NB4 (cell line): ENCODE measurements at regions not wholly inside any gene's neighbourhood (a gene's known extent, or its start where the extent isn't known, plus 50 kb on each side); places are given as distances from the start of the nearest gene placed in this dataset.

Source experiments
- MYC ChIP-seq: IDR thresholded peaks from 2 replicates; pipeline ENCODE4 v1.6.1; 2011; ENCODE audit warnings: low read depth, low read length
- POLR2A ChIP-seq: IDR thresholded peaks from 2 replicates; pipeline ENCODE4 v1.6.1; 2011; ENCODE audit warnings: mild to moderate bottlenecking; ENCODE audit not compliant: insufficient read length; ENCODE audit errors: extremely low read depth
- TF ChIP-seq, protein P1 (sequence below): IDR thresholded peaks from one replicate; pipeline ENCODE4 v1.5.1; 2012; ENCODE audit warnings: low read depth, low read length

DNA sequence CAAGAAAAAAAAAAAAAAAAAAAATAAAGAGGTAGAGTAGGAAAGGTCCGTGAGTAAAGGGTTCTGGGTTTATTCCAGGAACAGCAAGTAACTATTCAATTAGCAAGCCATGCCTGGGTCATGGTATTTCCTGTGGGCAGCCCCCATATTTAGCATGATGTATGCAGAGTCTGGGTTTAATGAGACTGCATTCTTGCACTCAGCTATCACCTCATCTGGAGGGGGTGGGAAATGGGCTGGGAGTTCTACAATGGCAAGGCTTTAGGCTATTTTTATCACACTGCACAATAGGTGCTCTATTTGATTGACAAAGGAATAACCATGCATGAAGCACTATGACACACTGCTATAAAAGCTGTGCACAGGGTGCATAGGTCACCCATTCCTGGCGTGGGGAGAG, 104.0 kb upstream of the CCL2 start:
- TF ChIP-seq, protein P1, sequence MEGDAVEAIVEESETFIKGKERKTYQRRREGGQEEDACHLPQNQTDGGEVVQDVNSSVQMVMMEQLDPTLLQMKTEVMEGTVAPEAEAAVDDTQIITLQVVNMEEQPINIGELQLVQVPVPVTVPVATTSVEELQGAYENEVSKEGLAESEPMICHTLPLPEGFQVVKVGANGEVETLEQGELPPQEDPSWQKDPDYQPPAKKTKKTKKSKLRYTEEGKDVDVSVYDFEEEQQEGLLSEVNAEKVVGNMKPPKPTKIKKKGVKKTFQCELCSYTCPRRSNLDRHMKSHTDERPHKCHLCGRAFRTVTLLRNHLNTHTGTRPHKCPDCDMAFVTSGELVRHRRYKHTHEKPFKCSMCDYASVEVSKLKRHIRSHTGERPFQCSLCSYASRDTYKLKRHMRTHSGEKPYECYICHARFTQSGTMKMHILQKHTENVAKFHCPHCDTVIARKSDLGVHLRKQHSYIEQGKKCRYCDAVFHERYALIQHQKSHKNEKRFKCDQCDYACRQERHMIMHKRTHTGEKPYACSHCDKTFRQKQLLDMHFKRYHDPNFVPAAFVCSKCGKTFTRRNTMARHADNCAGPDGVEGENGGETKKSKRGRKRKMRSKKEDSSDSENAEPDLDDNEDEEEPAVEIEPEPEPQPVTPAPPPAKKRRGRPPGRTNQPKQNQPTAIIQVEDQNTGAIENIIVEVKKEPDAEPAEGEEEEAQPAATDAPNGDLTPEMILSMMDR = no peak
- TF ChIP-seq MYC = no peak
- no peak for TF ChIP-seq POLR2A
